IMR-90 (cell line): ENCODE measurements at regions not wholly inside any gene's neighbourhood (a gene's known extent, or its start where the extent isn't known, plus 50 kb on each side); places are given as distances from the start of the nearest gene placed in this dataset.
A peak's percentile ranks its signal among the peaks of the same experiment; 100 is the strongest.

ENCODE experiments used
- ATAC-seq: fragments of 200-7000 bp; cut with Tn5 transposase; 2 replicates; pipeline ENCODE4 v1.9.1; 2020; ENCODE audit warnings: low read depth, mild to moderate bottlenecking, moderate library complexity
- BruUV-seq: library from RNA; stranded (reverse); fragments of 400-500 nt; replicated peaks from 2 replicates; lab custom pipeline; 2021; lab: Mats Ljungman, UMichigan
- CTCF ChIA-PET: fragments of 300-600 bp; formaldehyde crosslinking; extraction: SDS; loops from one replicate; lab custom pipeline; 2021; ENCODE audit warnings: antibody characterized with exemption; lab: Yijun Ruan, JAX
- POLR2A ChIA-PET: fragments of 300-600 bp; sonication (Branson Sonifier 250); formaldehyde crosslinking; loops from one replicate; lab custom pipeline; 2022; ENCODE audit warnings: antibody characterized with exemption; ENCODE audit not compliant: unreplicated experiment; lab: Charles Lee
- DNase-seq: peaks from one replicate; pipeline ENCODE4 v3.0.0; 2013
- H2AFZ ChIP-seq: replicated peaks from 2 replicates; pipeline ENCODE3; 2013; ENCODE audit warnings: low read length, mild to moderate bottlenecking; ENCODE audit not compliant: poor library complexity
- H2AK5ac ChIP-seq: 2 replicates; pipeline ENCODE4 v1.6.1; 2013; ENCODE audit warnings: low read depth, low read length, inconsistent platforms
- H2AK9ac ChIP-seq: replicated peaks from 2 replicates; pipeline ENCODE3; 2013; ENCODE audit warnings: mild to moderate bottlenecking, low read depth, low read length, moderate library complexity; ENCODE audit not compliant: poor library complexity
- H2BK120ac ChIP-seq: 2 replicates; pipeline ENCODE4 v1.6.1; 2013; ENCODE audit warnings: low read depth, low read length, inconsistent platforms
- H2BK15ac ChIP-seq: 3 replicates; pipeline ENCODE4 v1.6.1; 2013; ENCODE audit warnings: low read depth, low read length, inconsistent platforms
- H2BK20ac ChIP-seq: 2 replicates; pipeline ENCODE4 v1.6.1; 2013; ENCODE audit warnings: low read depth, mild to moderate bottlenecking, inconsistent platforms, low read length, moderate library complexity
- H2BK5ac ChIP-seq: 2 replicates; pipeline ENCODE4 v1.6.1; 2013; ENCODE audit warnings: mild to moderate bottlenecking, low read depth, low read length, inconsistent platforms; ENCODE audit not compliant: poor library complexity, severe bottlenecking
- H3K14ac ChIP-seq: replicated peaks from 2 replicates; pipeline ENCODE4 v1.6.1; 2013; ENCODE audit warnings: low read depth, low read length, inconsistent platforms
- H3K18ac ChIP-seq: 2 replicates; pipeline ENCODE4 v1.6.1; 2013; ENCODE audit warnings: low read depth, low read length, control low read depth
- H3K23ac ChIP-seq: 2 replicates; pipeline ENCODE4 v1.6.1; 2013; ENCODE audit warnings: low read depth, low read length, inconsistent platforms
- H3K27ac ChIP-seq: 2 replicates; pipeline ENCODE4 v1.5.1; 2013; ENCODE audit warnings: mild to moderate bottlenecking, control low read depth, low read length; ENCODE audit not compliant: insufficient read depth
- H3K27me3 ChIP-seq: 2 replicates; pipeline ENCODE4 v1.6.1; 2013; ENCODE audit warnings: low read length; ENCODE audit not compliant: control insufficient read depth, insufficient read depth
- H3K36me3 ChIP-seq: 2 replicates; pipeline ENCODE4 v1.6.1; 2013; ENCODE audit warnings: low read length, mixed read lengths; ENCODE audit not compliant: control insufficient read depth, insufficient read depth
- H3K4ac ChIP-seq: 2 replicates; pipeline ENCODE4 v1.6.1; 2013; ENCODE audit warnings: low read depth, low read length, inconsistent platforms
- H3K4me1 ChIP-seq: 2 replicates; pipeline ENCODE4 v1.6.1; 2013; ENCODE audit warnings: low read length, mixed read lengths; ENCODE audit not compliant: control insufficient read depth, insufficient read depth
- H3K4me2 ChIP-seq: 2 replicates; pipeline ENCODE4 v1.6.1; 2013; ENCODE audit warnings: low read depth, mild to moderate bottlenecking, control low read depth, low read length, moderate library complexity
- H3K4me3 ChIP-seq: 2 replicates; pipeline ENCODE4 v1.5.1; 2013; ENCODE audit warnings: low read depth, mild to moderate bottlenecking, control low read depth, low read length, moderate library complexity; ENCODE audit not compliant: insufficient read depth
- H3K56ac ChIP-seq: 2 replicates; pipeline ENCODE4 v1.6.1; 2013; ENCODE audit warnings: low read length, inconsistent platforms; ENCODE audit not compliant: insufficient read depth; ENCODE audit errors: extremely low read depth
- H3K79me1 ChIP-seq, 2 experiments: 2 replicates each; pipeline ENCODE4 v1.6.1; 2013; ENCODE audit warnings: low read length in 2 of 2, inconsistent platforms in 1 of 2, low read depth in 1 of 2
- H3K9ac ChIP-seq: 2 replicates; pipeline ENCODE4 v1.6.1; 2013; ENCODE audit warnings: low read depth, low read length, control low read depth
- H3K9me1 ChIP-seq: 2 replicates; pipeline ENCODE4 v1.6.1; 2013; ENCODE audit warnings: low read length, inconsistent platforms; ENCODE audit not compliant: insufficient read depth
- H3K9me3 ChIP-seq: 2 replicates; pipeline ENCODE4 v1.6.1; 2013; ENCODE audit warnings: low read length; ENCODE audit not compliant: control insufficient read depth, insufficient read depth
- H4K20me1 ChIP-seq: 2 replicates; pipeline ENCODE4 v1.6.1; 2013; ENCODE audit warnings: low read length, inconsistent platforms; ENCODE audit not compliant: insufficient read depth
- H4K5ac ChIP-seq: 2 replicates; pipeline ENCODE4 v1.6.1; 2013; ENCODE audit warnings: mild to moderate bottlenecking, low read depth, low read length, control low read depth
- H4K8ac ChIP-seq, 2 experiments: 2 replicates each; pipeline ENCODE4 v1.6.1; 2013; ENCODE audit warnings: low read depth in 2 of 2, low read length in 2 of 2, control low read depth in 1 of 2, inconsistent platforms in 1 of 2
- H4K91ac ChIP-seq: 2 replicates; pipeline ENCODE4 v1.6.1; 2013; ENCODE audit warnings: low read depth, low read length, inconsistent platforms; ENCODE audit not compliant: insufficient read depth
- BHLHE40 ChIP-seq: fragments of 150-350 bp; IDR thresholded peaks from 2 replicates; pipeline ENCODE4 v1.6.1; 2016; ENCODE audit warnings: mild to moderate bottlenecking, low read depth, low read length
- CHD1 ChIP-seq: IDR thresholded peaks from 2 replicates; pipeline ENCODE4 v1.6.1; 2012; ENCODE audit warnings: low read depth, low read length, improper control_type of control experiment
- FOS ChIP-seq: fragments of 150-350 bp; IDR thresholded peaks from 2 replicates; pipeline ENCODE4 v1.6.1; 2016; ENCODE audit warnings: low read depth, low read length
- MAFK ChIP-seq: IDR thresholded peaks from 2 replicates; pipeline ENCODE4 v1.6.1; 2012; ENCODE audit warnings: low read depth, low read length, improper control_type of control experiment
- MAZ ChIP-seq: IDR thresholded peaks from 2 replicates; pipeline ENCODE4 v1.6.1; 2012; ENCODE audit warnings: low read depth, mild to moderate bottlenecking, low read length, improper control_type of control experiment, moderate library complexity, borderline replicate concordance
- MXI1 ChIP-seq: IDR thresholded peaks from 2 replicates; pipeline ENCODE4 v1.6.1; 2012; ENCODE audit warnings: low read depth, mild to moderate bottlenecking, low read length, moderate library complexity, borderline replicate concordance
- NFE2L2 ChIP-seq: fragments of 150-350 bp; IDR thresholded peaks from 2 replicates; pipeline ENCODE4 v1.6.1; 2016; ENCODE audit warnings: low read depth, mild to moderate bottlenecking, low read length
- RAD21 ChIP-seq: IDR thresholded peaks from 2 replicates; pipeline ENCODE4 v1.6.1; 2012; ENCODE audit warnings: low read length, improper control_type of control experiment
- RFX5 ChIP-seq: IDR thresholded peaks from 2 replicates; pipeline ENCODE4 v1.8.0; 2012; ENCODE audit warnings: low read depth, mild to moderate bottlenecking, low read length, moderate library complexity
- SMC3 ChIP-seq: fragments of 150-350 bp; IDR thresholded peaks from 2 replicates; pipeline ENCODE4 v1.6.1; 2016; ENCODE audit warnings: low read depth, mild to moderate bottlenecking, antibody characterized with exemption, low read length, moderate library complexity
- WGBS, 2 experiments: methylation state at CpG; one replicate each; pipeline versions ENCODE4 v1.1.5 to v1.1.7; 2013; ENCODE audit warnings: missing lambda C conversion rate in 2 of 2; ENCODE audit not compliant: insufficient read length in 1 of 2; ENCODE audit errors: extremely low coverage in 2 of 2; 5-methylcytosine and 5-hydroxymethylcytosine counted together
- dilution Hi-C: fragments of 300-500 bp; cut with HindIII; formaldehyde crosslinking; loops from one replicate; pipeline ENCODE4 v1.14.3; 2018; ENCODE audit warnings: low sequenced_read_pairs; ENCODE audit not compliant: unreplicated experiment
- in situ Hi-C: fragments of 300-500 bp; cut with MboI; formaldehyde crosslinking; loops from 3 replicates; pipeline ENCODE4 v1.14.3; 2019; ENCODE audit warnings: low sequenced_read_pairs, inconsistent platforms, mixed read lengths
- intact Hi-C: fragments of 100-400 bp; cut with micrococcal nuclease; formaldehyde crosslinking; loops from 2 replicates; pipeline ENCODE4 v1.10.0; 2022
- TF ChIP-seq, protein P1 (sequence below): fragments of 150-350 bp; IDR thresholded peaks from 2 replicates; pipeline ENCODE4 v1.6.1; 2016; ENCODE audit warnings: low read depth, mild to moderate bottlenecking, low read length, moderate library complexity, borderline replicate concordance
- TF ChIP-seq, protein P2 (sequence below): conservative IDR thresholded peaks from 2 replicates; pipeline ENCODE4 v1.5.1; 2012; ENCODE audit warnings: mild to moderate bottlenecking, low read depth, low read length, improper control_type of control experiment

DNA sequence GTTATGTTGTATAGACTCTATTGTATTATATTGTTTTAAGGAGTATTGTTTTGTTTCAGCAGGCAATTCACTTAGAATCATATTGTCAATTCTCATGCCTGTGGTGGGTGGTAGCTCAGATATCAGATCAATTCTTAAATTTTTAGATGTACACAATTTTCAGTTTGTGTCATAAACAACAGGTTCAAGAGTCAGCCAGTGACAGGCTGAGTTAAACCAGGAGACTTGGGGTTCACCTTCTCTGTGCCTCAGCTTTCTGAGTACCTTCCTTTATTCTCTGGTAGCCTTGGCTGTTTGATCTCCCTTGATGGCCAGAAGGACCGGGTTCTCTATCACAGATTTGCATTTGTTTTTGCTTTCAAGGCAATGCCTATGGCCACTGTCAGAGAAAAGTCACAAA lies 199.9 kb upstream of the KCNMB2 start:
- BruUV-seq = no TSS peak
- Histone ChIP-seq H3K79me1 (no peaks in the 10 kb centered on the region), H4K20me1 (no peaks in the 10 kb centered on the region), H3K18ac (0 out of 2 replicates have a peak overlapping the region, but pooled peaks have one; percentile 25), H4K8ac (no peak overlapping the region), H3K27ac (no peak overlapping the region), H2AFZ (no peak overlapping the region), H3K4me3 (no peak overlapping the region), H2BK20ac (no peak overlapping the region), H2BK5ac (no peak overlapping the region), H4K91ac (no peak overlapping the region), H2AK9ac (no peak overlapping the region), H3K4me2 (no peak overlapping the region), H3K23ac (no peak overlapping the region), H3K27me3 (no peaks in the 10 kb centered on the region), H2BK15ac (no peak overlapping the region), H3K4me1 (no peaks in the 10 kb centered on the region), H3K9me3 (no peaks in the 10 kb centered on the region; the same call in 1 of the 2 replicates), H3K9ac (no peak overlapping the region), H3K9me1 (0 out of 2 replicates have a peak, but pooled peaks cover 5% of the 10 kb centered on the region), H4K5ac (no peak overlapping the region; the same call in 1 of the 2 replicates), H3K36me3 (no peaks in the 10 kb centered on the region), H3K56ac (no peak overlapping the region), H2AK5ac (no peak overlapping the region), H2BK120ac (no peak overlapping the region), H3K4ac (no peak overlapping the region), H3K14ac (no peak overlapping the region)
- DNase-seq (no peak), ATAC-seq (no peak)
- POLR2A ChIA-PET = no interaction called here
- TF ChIP-seq, protein P1, sequence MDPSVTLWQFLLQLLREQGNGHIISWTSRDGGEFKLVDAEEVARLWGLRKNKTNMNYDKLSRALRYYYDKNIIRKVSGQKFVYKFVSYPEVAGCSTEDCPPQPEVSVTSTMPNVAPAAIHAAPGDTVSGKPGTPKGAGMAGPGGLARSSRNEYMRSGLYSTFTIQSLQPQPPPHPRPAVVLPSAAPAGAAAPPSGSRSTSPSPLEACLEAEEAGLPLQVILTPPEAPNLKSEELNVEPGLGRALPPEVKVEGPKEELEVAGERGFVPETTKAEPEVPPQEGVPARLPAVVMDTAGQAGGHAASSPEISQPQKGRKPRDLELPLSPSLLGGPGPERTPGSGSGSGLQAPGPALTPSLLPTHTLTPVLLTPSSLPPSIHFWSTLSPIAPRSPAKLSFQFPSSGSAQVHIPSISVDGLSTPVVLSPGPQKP = no peak
- TF ChIP-seq FOS = no peak
- no peak for TF ChIP-seq NFE2L2
- TF ChIP-seq MAFK = no peak
- TF ChIP-seq RAD21 = no peak
- no peak for TF ChIP-seq MAZ
- TF ChIP-seq, protein P2, sequence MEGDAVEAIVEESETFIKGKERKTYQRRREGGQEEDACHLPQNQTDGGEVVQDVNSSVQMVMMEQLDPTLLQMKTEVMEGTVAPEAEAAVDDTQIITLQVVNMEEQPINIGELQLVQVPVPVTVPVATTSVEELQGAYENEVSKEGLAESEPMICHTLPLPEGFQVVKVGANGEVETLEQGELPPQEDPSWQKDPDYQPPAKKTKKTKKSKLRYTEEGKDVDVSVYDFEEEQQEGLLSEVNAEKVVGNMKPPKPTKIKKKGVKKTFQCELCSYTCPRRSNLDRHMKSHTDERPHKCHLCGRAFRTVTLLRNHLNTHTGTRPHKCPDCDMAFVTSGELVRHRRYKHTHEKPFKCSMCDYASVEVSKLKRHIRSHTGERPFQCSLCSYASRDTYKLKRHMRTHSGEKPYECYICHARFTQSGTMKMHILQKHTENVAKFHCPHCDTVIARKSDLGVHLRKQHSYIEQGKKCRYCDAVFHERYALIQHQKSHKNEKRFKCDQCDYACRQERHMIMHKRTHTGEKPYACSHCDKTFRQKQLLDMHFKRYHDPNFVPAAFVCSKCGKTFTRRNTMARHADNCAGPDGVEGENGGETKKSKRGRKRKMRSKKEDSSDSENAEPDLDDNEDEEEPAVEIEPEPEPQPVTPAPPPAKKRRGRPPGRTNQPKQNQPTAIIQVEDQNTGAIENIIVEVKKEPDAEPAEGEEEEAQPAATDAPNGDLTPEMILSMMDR = no peak
- TF ChIP-seq SMC3 = no peak
- no peak for TF ChIP-seq CHD1
- no peak for TF ChIP-seq RFX5
- TF ChIP-seq MXI1 = no peak
- no peak for TF ChIP-seq BHLHE40
- dilution Hi-C loops = no loop called here
- CTCF ChIA-PET = no interaction called here
- intact Hi-C loops = no loop called here
- in situ Hi-C loops = loop anchor here (25.0 kb wide), 1 partner anchor 1274 kb away; no protein-coding TSS in a partner anchor
- whole genome bisulfite sequencing, 2 experiments = no CpG with 5 or more reads among the region's 1 CpG
